Stimulated activated CD4-positive, alpha-beta T cell treated with anti-CD3 and anti-CD28 coated beads, Interleukin-4, amount 100 ng/mL, for 48 hours (primary cell): ENCODE measurements at regions not wholly inside any gene's neighbourhood (a gene's known extent, or its start where the extent isn't known, plus 50 kb on each side); places are given as distances from the start of the nearest gene placed in this dataset.
"Not testable (repeated sequence)": the region's sequence is repeated elsewhere in the genome, so short reads cannot be mapped to it uniquely, and the experiment has no call there.

Experiments used
- DNase-seq, 2 donors: peaks; one replicate each; pipeline ENCODE4 v3.0.0-alpha.2; 2020; ENCODE audit warnings: low read depth in 2 of 2

- DNase-seq = no peak
Measured at GRCh38 chr12:131340616-131341210, 370.2 kb upstream of the SFSWAP start.

GRCh38 chr12:131341608-131342007 lies 369.3 kb upstream of the SFSWAP start:
- not testable (repeated sequence) for DNase-seq

DNA sequence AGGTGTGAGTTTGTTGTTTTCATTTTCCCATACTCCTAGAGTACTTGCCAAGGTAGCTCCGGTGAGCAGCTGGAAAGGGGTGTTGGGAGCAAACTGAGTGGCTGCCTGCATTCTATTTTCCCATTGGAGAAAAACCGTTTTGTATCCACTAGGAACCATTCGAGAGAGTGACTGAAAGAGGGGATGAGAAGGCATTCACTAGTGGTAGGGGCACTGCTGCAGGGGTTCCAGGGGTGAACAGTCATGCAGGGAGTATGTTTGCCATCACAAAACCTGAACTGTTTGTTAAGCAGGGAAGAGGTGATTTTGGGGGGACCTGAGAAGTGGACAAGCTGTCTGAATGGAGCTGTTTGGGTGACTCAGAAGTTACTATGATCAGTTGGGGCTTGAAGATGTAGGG lies 367.5 kb upstream of the SFSWAP start:
- not testable (repeated sequence) for DNase-seq

- DNase-seq = not testable (repeated sequence)
Measured at GRCh38 chr12:131344715-131345520, 366.0 kb upstream of the SFSWAP start.

DNA sequence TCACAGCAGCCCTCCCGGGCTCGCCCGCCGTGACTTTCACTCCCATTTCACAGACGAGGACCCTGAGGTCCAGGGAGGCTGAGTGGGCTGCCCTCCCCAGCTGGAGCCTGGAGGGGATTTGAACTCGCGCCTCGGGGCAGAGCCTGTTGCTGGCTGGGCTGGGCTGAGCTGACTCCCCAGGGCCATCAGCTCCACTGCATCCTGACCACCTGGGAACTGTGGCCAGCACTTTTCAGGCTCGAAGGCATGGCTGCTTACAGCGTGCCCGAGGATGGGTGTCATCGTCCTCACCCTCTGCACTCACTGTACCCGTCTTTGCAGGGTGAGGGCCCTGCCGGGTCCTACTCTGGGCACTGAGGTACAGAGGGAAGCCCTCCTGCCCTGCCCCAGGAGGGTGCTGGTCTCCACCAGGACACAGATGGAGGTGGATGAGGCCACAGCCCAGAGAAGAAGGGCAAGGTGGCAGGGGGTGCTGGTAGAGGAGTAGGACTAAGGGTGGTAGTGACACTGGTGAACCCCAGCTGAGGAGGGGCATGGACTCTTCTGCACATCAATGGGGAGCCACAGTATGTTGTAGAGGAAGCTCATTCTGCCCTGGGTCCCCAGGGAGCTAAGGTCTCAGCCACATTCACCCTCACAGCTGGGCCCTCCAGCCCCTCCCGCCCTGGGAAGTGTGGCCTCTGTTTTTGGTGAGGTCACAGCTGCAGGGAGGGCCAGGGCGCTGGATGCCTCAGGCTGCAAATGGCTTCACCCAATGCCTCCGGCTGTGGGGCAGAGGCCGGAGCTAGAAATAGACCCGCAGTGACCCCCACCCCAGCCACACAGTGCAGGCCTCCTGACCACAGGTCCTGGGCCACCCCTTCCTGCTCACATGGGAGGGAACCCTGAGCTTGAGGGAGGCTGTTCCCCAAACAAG lies 365.1 kb upstream of the SFSWAP start:
- no peak for DNase-seq

DNA sequence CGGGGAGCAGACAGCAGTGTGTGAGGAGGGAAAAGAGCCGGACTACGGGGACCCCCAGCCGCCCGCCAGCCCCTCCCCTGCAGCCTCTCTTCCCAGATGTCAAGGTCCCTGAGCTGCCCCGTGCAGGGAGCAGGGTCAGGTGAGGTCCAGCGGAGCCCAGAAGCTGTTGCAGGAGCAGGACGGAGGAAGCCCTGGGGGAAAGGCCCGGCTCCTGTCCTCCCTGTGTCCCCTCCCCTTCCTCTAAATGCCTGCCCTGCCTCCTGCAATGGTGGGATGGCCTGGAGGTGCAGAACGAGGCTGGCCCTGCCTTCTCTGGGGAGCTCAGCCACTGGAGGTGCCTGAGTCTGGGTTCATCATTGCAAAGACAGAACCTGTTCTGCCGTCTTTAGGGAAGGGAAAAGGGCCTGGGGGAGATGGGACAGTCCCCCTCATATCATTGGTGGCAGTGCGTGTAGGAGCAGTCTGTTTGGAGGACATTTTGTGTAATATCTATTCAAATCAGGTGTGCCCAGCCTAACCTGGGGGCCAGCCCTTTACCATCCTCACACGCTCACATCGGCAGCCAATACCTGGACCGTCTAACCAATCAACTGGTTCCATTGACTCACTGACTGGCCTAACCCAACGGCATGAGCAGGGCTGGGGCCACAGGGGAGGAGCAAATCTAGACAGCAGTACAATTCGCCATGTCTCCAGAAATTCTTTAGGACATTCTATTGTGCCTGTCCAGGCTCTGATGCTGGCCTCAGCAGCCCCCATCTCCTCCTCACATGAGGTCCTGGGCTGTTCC lies 364.1 kb upstream of the SFSWAP start:
- no peak for DNase-seq

DNA sequence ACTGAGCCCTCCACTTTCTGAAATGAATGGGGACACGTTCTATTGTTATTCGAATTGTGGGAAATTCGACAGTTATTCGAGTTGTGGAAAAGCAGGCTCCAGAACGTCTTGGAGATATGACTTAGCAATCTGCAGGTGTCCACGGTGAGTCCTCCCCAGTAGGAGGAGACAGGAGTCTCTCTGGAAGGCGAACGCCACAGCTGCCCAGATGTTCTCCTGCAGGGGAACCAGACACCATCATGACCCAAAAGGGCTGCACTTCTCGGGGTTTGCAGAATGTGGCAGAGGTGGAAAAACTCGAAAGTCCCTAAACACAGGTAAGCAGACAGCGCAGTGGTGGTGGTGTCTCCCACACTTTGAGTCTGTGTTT lies 363.6 kb upstream of the SFSWAP start:
- DNase-seq = no peak

DNA sequence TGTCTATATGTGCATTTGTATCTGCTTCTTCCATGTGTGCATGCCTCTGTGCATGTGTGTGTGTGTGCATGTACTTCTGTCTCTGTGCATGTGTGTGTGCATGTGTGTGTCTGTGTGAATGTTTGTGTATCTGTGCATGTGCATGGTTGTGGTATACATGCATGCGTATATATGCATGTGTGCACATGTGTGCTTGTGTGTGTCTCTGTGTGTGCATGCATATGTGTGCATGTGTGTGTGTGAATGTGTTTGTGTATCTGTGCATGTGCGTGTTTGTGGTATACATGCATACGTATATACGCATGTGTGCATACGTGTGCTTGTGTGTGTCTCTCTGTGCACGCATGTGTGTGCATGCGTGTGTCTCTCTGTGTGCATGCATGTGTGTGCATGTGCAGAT lies 363.2 kb upstream of the SFSWAP start:
- DNase-seq = no peak

GRCh38 chr12:131348231-131348630 lies 362.7 kb upstream of the SFSWAP start:
- DNase-seq = no peak

GRCh38 chr12:131348646-131349045 lies 362.2 kb upstream of the SFSWAP start:
- no peak for DNase-seq

GRCh38 chr12:131349397-131350127 lies 361.3 kb upstream of the SFSWAP start:
- DNase-seq = no peak

- no peak for DNase-seq
Measured at GRCh38 chr12:131350943-131351318, 360.0 kb upstream of the SFSWAP start.

- DNase-seq = no peak
Measured at GRCh38 chr12:131351319-131352028, 359.4 kb upstream of the SFSWAP start.

DNA sequence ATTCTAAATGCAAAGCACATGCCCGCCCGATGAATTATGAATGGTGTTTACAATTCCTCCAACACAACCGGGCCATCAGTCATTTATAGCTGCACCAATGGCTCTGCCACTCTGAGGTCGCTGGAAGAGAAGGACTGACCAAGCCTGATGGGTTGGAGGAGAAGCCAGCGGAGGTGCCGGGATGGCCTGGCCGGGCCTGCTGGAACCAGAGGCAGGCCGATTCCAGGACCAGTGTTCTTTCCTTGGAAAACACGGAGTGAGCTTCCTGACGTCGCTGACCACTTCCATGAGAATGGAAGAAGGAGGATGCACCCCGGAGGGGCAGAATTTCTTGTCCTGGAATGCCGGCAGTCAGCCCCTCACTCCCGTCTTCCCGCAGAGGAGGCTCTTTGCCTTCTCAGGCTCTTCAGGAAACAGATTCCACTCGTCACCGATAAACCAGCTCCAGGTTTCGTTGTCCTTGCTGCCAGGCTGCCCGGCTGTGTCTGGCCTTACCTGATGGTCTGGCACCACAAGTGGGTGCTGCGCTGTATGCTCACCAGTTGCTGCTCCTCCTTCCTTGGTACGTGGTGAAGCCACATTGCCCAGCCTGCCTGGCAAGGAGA lies 358.5 kb upstream of the SFSWAP start:
- no peak for DNase-seq

DNA sequence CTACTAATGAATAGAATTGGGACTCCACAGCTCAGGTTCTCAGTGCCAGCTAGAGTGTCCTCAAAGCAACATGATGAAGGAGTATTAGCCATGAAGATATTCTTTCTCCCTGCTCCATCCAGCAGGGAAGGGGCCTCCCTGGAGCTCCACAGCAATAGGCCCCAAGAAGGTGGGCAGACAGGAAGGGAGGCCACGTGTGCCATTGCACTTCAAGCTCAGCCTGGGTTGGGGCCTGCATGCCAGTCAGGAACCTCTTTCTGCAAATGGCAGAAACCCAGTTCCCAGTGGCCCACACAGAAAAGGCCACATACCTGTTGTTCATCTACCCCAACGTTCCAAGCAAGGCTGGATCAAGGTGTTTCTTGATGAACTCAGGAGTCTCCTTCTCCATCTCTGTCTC lies 357.5 kb upstream of the SFSWAP start:
- DNase-seq = no peak

DNA sequence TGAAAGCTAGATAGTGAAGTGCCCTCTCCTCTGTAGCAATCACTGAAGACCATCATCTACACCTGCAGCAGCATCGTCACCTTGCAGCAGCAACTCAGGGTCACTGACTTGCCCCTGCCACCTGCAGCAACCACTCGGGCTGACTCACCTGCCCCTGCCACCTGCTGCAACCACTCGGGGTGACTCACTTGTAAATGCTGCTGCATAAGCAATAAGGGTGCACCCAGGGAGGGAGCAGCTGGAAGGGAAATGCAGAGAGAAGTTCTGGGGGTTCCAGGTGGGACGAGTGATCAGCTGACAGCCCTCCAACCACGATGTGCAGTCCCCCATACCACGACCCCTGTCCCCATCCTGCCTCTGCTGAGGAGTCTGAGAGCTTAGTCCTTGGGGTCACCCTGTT lies 357.1 kb upstream of the SFSWAP start:
- no peak for DNase-seq

DNA sequence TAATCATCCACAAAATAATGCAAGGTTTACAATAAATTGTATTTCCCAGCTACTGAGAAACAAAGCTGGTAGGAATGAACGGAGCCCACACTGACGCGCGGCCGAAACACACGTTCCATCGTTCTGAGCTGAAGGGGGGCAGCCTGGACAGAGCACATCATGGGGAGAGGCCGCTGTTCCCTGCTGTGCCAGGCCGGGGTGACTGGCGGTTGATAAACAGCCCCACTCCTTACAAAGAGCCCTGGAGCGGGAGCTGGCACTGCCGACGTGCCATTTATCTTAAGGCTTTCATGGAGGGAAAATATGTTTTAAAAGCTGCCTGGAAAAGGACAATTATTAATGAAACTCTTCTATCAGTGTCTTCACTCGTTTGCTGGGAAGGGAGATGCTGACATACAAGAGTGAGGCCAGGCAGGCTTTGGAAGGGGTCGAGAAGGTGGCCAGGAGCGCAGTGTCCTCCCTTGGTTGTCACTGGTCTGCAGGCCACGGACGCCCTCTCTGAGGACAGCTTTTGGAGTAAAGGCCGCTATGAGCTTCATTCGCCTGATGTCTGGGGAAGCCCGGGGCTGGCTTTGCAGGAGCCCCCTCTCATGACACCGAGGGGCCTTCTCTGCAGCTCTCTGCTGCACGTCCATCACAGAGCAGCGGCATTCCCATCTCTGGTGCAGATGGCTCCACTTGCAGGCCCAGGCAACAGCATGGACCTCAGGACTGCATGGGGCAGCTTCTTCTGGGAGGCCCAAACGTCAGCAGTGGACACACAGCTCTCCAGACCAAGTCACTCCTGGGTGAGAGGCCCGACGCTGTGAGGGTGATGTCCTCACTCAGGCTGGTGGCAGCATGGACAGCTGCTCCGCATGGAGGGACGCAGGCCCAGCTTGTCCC lies 355.3 kb upstream of the SFSWAP start:
- DNase-seq = no peak

- DNase-seq = no peak
Measured at GRCh38 chr12:131356485-131357184, 354.3 kb upstream of the SFSWAP start.
